MCF 10A (cell line): ENCODE measurements at regions not wholly inside any gene's neighbourhood (a gene's known extent, or its start where the extent isn't known, plus 50 kb on each side); places are given as distances from the start of the nearest gene placed in this dataset.

Experiments used
- BruUV-seq: library from RNA; stranded (reverse); fragments of 400-500 nt; replicated peaks from 2 replicates; lab custom pipeline; 2021; lab: Mats Ljungman, UMichigan
- CTCF ChIA-PET: fragments of 300-600 bp; sonication (Branson Sonifier 250); formaldehyde crosslinking; extraction: SDS; loops from one replicate; lab custom pipeline; 2021; ENCODE audit warnings: antibody characterized with exemption, inconsistent platforms; lab: Yijun Ruan, JAX
- POLR2A ChIA-PET: fragments of 300-600, 350-650 bp; sonication (Branson Sonifier 250); formaldehyde crosslinking; extraction: SDS; loops from one replicate; lab custom pipeline; 2020; ENCODE audit warnings: antibody characterized with exemption, inconsistent platforms; lab: Yijun Ruan, JAX
- DNase-seq: peaks from one replicate; pipeline ENCODE4 v3.0.0-alpha.2; 2018; ENCODE audit not compliant: unreplicated experiment
- H3K27ac Mint-ChIP-seq: one replicate; pipeline ENCODE4 v1.8.0; 2022; ENCODE audit warnings: mild to moderate bottlenecking, low read depth, mixed read lengths; ENCODE audit not compliant: unreplicated experiment
- H3K27me3 Mint-ChIP-seq: one replicate; pipeline ENCODE4 v1.8.0; 2022; ENCODE audit warnings: mixed read lengths; ENCODE audit not compliant: insufficient read depth, unreplicated experiment
- H3K36me3 Mint-ChIP-seq: one replicate; pipeline ENCODE4 v1.8.0; 2022; ENCODE audit warnings: mild to moderate bottlenecking, moderate library complexity, mixed read lengths; ENCODE audit not compliant: insufficient read depth, unreplicated experiment
- H3K4me1 Mint-ChIP-seq: one replicate; pipeline ENCODE4 v1.8.0; 2022; ENCODE audit warnings: mixed read lengths; ENCODE audit not compliant: insufficient read depth, unreplicated experiment
- H3K4me3 Mint-ChIP-seq: one replicate; pipeline ENCODE4 v1.8.0; 2022; ENCODE audit warnings: mild to moderate bottlenecking, moderate library complexity, mixed read lengths; ENCODE audit not compliant: unreplicated experiment
- H3K9me3 Mint-ChIP-seq: one replicate; pipeline ENCODE4 v1.8.0; 2022; ENCODE audit warnings: mixed read lengths; ENCODE audit not compliant: unreplicated experiment
- intact Hi-C: fragments of 100-400 bp; cut with micrococcal nuclease; formaldehyde crosslinking; loops from 2 replicates; pipeline ENCODE4 v1.14.1; 2022
- TF ChIP-seq, protein P1 (sequence below): fragments of 200-600 bp; IDR thresholded peaks from one replicate; pipeline ENCODE4 v1.8.0; 2022; ENCODE audit warnings: antibody characterized with exemption, mild to moderate bottlenecking; ENCODE audit not compliant: unreplicated experiment

GRCh38 chr15:25224396-25224795 is 214.4 kb downstream of the UBE3A start:
- CTCF ChIA-PET = interaction anchor here (0.6 kb wide), 1 partner anchor 18 kb away, joined by 3 read pairs; no protein-coding TSS in a partner anchor
- no peak overlapping the region for H3K4me3 Mint-ChIP-seq
- POLR2A ChIA-PET = no interaction called here
- intact Hi-C loops = no loop called here
- DNase-seq = no peak
- TF ChIP-seq, protein P1, sequence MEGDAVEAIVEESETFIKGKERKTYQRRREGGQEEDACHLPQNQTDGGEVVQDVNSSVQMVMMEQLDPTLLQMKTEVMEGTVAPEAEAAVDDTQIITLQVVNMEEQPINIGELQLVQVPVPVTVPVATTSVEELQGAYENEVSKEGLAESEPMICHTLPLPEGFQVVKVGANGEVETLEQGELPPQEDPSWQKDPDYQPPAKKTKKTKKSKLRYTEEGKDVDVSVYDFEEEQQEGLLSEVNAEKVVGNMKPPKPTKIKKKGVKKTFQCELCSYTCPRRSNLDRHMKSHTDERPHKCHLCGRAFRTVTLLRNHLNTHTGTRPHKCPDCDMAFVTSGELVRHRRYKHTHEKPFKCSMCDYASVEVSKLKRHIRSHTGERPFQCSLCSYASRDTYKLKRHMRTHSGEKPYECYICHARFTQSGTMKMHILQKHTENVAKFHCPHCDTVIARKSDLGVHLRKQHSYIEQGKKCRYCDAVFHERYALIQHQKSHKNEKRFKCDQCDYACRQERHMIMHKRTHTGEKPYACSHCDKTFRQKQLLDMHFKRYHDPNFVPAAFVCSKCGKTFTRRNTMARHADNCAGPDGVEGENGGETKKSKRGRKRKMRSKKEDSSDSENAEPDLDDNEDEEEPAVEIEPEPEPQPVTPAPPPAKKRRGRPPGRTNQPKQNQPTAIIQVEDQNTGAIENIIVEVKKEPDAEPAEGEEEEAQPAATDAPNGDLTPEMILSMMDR = no peak
- BruUV-seq = no TSS peak
- no peaks in the 10 kb centered on the region for H3K36me3 Mint-ChIP-seq
- no peaks in the 10 kb centered on the region for H3K9me3 Mint-ChIP-seq
- H3K4me1 Mint-ChIP-seq = no peaks in the 10 kb centered on the region
- H3K27ac Mint-ChIP-seq = no peak overlapping the region
- H3K27me3 Mint-ChIP-seq = no peaks in the 10 kb centered on the region

DNA sequence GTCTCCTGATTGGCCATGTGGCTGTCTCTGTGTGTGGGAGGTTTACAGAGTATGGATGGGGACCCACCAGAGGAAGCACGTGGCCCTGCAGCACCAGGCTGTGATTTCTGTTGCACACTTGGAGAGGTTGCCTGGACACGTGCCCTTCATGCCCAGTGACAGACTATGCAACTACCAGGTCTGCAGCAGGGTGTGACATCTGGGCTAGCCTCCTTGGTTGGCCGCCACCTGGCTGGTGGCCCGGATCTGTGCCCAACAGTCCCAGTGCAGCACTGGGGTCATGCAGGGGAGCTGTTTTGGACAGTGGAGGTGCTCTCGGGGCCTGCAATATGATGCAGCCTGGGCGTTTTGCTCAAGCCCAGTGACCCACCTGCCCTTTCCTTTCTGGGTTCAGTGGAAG is 212.5 kb downstream of the UBE3A start:
- CTCF ChIA-PET = no interaction called here
- BruUV-seq = no TSS peak

DNA sequence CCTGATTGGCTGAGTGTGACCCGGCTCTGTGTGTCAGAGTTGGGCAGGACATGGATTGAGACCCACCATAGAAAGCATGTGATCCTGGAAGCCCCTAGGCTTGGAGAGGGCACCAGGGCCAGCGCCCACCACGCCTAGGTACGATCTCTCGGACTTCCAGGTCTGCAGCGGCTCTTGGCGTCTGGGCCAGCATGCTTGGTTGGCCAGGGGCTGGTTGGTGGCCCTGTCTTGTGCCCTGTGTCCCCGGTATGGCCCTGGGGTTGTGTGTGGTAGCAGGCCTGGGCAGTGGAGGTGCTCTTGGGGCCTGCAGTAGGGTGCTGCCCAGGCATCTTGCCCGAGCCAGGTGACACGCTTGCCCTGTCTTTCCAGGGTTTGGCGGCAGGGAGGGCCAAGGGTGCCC is 210.6 kb downstream of the UBE3A start:
- TF ChIP-seq, protein P1 = no peak
- no peaks in the 10 kb centered on the region for H3K9me3 Mint-ChIP-seq
- no peaks in the 10 kb centered on the region for H3K4me1 Mint-ChIP-seq
- H3K4me3 Mint-ChIP-seq = no peak overlapping the region
- no peak for DNase-seq
- BruUV-seq = no TSS peak
- H3K27me3 Mint-ChIP-seq = no peaks in the 10 kb centered on the region
- CTCF ChIA-PET = no interaction called here
- intact Hi-C loops = no loop called here
- H3K27ac Mint-ChIP-seq = no peak overlapping the region
- POLR2A ChIA-PET = no interaction called here
- no peaks in the 10 kb centered on the region for H3K36me3 Mint-ChIP-seq

More for the DNA sequence above, 212.5 kb downstream of the UBE3A start:
- Mint-ChIP-seq H3K4me1 (no peaks in the 10 kb centered on the region), H3K9me3 (no peaks in the 10 kb centered on the region), H3K4me3 (no peak overlapping the region), H3K27ac (no peak overlapping the region), H3K36me3 (no peaks in the 10 kb centered on the region), H3K27me3 (no peaks in the 10 kb centered on the region)
- intact Hi-C loops = no loop called here
- no peak for DNase-seq
- TF ChIP-seq, protein P1 = no peak
- POLR2A ChIA-PET = no interaction called here

- ChIA-PET CTCF (no interaction called here), POLR2A (no interaction called here)
- H3K4me3 Mint-ChIP-seq = no peak overlapping the region
- no peak overlapping the region for H3K27ac Mint-ChIP-seq
- H3K4me1 Mint-ChIP-seq = no peaks in the 10 kb centered on the region
- H3K36me3 Mint-ChIP-seq = no peaks in the 10 kb centered on the region
- BruUV-seq = no TSS peak
- H3K9me3 Mint-ChIP-seq = no peaks in the 10 kb centered on the region
- no peaks in the 10 kb centered on the region for H3K27me3 Mint-ChIP-seq
- TF ChIP-seq, protein P1 = no peak
- intact Hi-C loops = no loop called here
- no peak for DNase-seq
Measured at GRCh38 chr15:25230442-25230841, 208.4 kb downstream of the UBE3A start.
